ENCODE measurements at regions not wholly inside any gene's neighbourhood (a gene's known extent, or its start where the extent isn't known, plus 50 kb on each side); places are given as distances from the start of the nearest gene placed in this dataset.

DNA sequence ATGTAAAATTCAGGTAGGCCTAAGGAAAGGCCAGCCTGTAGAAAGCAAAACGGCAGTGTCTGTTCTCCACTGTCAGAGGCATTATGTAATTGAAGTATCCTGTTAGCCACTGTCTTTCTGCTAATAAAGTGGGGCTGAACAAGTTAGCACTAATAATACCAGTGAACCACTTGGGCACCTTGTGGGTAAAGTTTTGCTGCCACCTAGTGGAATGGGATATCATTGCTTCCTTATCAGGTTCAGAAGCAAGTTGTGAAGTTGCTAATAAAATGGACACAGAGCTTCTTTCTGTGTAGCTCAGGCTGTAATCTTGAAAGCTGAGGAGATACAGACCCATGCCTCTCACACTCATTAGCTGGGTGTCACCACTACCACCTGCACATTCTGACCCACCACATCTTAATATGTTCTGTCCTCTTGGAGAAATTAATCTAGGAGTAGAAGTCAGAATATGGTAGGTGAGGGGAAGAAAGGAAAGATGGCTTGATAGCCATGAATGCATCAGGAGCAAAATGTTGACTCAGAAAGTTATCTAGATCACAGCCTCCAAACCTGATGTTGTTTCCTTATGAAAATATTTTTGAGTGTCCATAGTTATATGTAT, 175.1 kb downstream of the SEPTIN7 start:
- TF ChIP-seq CTCF (conservative IDR thresholded peaks at IDR 0.05 in 1 of 2, IDR thresholded peaks at IDR 0.05 in 1 of 2; ENCODE audit: low read depth in 1 of 2, low read length in 2 of 2), result peak; percentile 81 to 87
- no peak for TF ChIP-seq EZH2 (IDR thresholded peaks at IDR 0.05; ENCODE audit: low read length, missing control alignments)
